HFF-Myc (cell line): ENCODE measurements at regions not wholly inside any gene's neighbourhood (a gene's known extent, or its start where the extent isn't known, plus 50 kb on each side); places are given as distances from the start of the nearest gene placed in this dataset.
"Not testable (repeated sequence)": the region's sequence is repeated elsewhere in the genome, so short reads cannot be mapped to it uniquely, and the experiment has no call there.

ENCODE experiments used
- DNase-seq: peaks from one replicate; pipeline ENCODE4 v3.0.0-alpha.2; 2011; ENCODE audit warnings: low read depth; ENCODE audit errors: extremely low read depth
- H3K4me3 ChIP-seq: replicated peaks from 2 replicates; pipeline ENCODE4 v1.5.1; 2011; ENCODE audit warnings: low read depth, mild to moderate bottlenecking, control low read depth, low read length
- CTCF ChIP-seq: IDR thresholded peaks from 2 replicates; pipeline ENCODE4 v1.5.1; 2012; ENCODE audit warnings: mild to moderate bottlenecking, low read depth, low read length, control low read depth; ENCODE audit errors: missing control alignments

- H3K4me3 ChIP-seq: no peak overlapping the region
- DNase-seq: no peak
- TF ChIP-seq CTCF: no peak
Observed at GRCh38 chr9:75197561-75197960, 109.2 kb downstream of the OSTF1 start.

GRCh38 chr9:75198436-75198835, 110.1 kb downstream of the OSTF1 start:
- no peak overlapping the region for H3K4me3 ChIP-seq
- TF ChIP-seq CTCF: peak; percentile 15
- no peak for DNase-seq

DNA sequence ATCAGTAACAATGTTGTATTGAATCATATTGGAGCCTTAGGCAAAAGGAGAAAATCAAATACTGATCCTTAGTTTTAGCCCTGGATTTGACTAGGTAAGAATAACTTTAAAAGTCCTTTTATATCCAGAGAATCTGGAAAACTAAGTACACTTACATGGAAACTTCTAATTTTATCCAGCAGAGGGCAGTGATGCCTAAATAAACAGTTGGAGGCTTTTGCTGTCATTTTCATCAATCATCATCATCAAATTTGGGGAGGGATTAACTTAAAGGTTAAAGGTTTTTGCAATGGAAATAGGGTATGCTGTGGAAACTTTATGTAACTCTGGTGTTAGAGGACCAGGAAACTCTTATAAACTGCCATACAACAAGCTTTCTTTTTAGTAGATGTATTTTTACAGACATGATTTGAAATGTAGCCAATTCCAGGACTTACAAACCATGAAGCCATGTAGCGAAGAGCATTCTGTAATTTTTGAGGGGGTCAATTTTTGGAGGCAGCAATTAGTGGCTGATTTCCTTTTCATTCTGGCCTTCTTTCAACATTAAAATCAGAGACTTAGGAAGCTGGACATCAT, 112.7 kb downstream of the OSTF1 start:
- no peak for DNase-seq
- peak; percentile 28 for TF ChIP-seq CTCF
- no peak overlapping the region for H3K4me3 ChIP-seq

- no peak for TF ChIP-seq CTCF
- no peak overlapping the region for H3K4me3 ChIP-seq
- no peak for DNase-seq
Observed at GRCh38 chr9:75201480-75202209, 113.3 kb downstream of the OSTF1 start.

DNA sequence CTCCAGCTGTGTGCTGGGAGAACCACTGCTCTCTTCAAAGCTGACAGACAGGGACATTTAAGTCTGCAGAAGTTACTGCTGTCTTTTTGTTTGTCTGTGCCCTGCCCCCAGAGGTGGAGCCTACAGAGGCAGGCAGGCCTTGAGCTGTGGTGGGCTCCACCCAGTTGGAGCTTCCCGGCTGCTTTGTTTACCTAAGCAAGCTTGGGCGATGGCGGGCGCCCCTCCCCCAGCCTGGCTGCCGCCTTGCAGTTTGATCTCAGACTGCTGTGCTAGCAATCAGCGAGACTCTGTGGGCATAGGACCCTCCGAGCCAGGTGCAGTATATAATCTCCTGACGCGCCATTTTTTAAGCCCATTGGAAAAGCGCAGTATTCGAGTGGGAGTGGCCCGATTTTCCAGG, 119.7 kb downstream of the OSTF1 start:
- DNase-seq, H3K4me3 ChIP-seq: not testable (repeated sequence)

DNA sequence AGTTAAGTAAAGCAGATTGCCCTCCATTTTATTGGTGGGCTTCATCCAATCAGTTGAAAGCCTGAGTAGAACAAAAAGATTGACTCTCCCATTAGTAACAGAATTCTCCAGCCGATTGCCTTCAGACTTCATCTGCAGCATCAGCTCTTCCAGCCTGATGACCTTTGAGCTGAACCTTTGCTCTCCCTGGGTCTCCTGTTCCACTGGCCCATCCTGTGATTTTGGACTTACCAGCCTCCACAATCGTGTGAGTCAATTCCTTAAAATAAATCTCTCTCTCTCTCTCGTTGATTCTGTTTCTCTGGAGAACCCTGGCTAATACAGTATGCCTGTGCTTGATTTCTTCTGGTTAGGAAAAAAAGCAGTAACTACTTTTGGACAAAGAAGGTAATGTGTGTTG, 121.9 kb downstream of the OSTF1 start:
- no peak overlapping the region for H3K4me3 ChIP-seq
- no peak for DNase-seq
- TF ChIP-seq CTCF: no peak

DNA sequence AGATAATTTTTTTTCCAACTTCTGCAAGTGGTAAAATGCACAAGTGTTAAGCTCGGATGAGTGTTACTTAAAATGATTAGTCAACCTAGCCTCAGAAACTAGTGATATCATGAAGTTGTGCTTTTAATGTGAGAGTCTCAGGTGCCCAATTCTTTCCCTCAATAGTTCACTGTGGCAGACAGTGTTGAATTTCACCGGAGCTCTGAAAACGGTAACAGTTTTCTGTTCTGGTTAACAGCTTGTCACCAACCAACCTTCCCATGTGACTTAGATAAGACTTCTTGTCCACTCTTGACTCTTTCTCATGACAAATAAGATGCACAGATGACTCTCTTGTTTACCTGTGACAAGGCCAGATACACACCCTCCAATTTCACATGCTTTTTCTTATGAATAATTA, 125.5 kb downstream of the OSTF1 start:
- H3K4me3 ChIP-seq: no peak overlapping the region
- DNase-seq: no peak
- no peak for TF ChIP-seq CTCF
